Activated CD8-positive, alpha-beta memory T cell treated with anti-CD3 and anti-CD28 coated beads, Interleukin-2, amount 50 U/mL, for 4 hours (primary cell): ENCODE measurements at regions not wholly inside any gene's neighbourhood (a gene's known extent, or its start where the extent isn't known, plus 50 kb on each side); places are given as distances from the start of the nearest gene placed in this dataset.

Source experiments
- DNase-seq: peaks from one replicate; pipeline ENCODE4 v3.0.0-alpha.2; 2020

GRCh38 chr4:177052211-177052934 is 257.3 kb upstream of the NEIL3 start:
- DNase-seq, result no peak

DNA sequence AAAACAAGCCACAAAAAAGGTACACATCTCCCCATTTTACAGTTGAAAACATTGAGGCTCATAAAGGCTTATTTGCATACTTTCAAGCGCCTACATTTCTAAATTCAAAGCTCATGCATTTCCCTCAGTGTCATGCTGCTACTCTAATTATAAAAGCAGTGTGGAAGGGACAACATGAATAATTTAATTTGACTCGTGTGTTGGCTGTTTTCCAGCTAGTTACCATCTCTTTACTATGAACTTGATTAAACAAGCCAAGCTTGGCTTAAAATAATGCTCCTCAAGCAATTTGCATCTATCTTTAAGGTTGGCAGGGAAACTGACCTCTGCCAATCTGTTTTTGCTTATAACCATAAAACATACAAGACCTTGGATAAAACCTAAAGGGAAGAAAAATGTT is 252.5 kb upstream of the NEIL3 start:
- DNase-seq, result no peak

GRCh38 chr4:177064116-177064515 is 245.6 kb upstream of the NEIL3 start:
- no peak for DNase-seq

- no peak for DNase-seq
Observed at GRCh38 chr4:177064729-177065394, 244.8 kb upstream of the NEIL3 start.

DNA sequence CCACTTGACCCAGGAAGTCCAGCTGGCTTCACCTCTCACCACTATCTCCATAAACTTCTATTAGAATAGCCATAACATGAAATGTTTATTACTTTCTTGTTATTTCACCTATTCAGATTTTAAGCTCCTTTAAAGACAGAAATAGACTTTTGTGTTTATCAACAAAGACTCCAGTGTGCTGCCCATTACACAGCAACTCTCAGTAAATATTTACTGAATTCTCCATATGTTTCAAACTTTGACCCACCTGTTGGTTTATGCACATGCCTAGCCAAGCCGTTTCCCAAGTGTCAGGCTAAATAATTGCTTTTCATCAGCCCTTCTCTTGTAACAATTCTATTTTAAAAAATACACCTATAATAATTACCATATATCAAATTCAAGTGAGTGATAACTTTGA is 242.9 kb upstream of the NEIL3 start:
- DNase-seq, result no peak

DNA sequence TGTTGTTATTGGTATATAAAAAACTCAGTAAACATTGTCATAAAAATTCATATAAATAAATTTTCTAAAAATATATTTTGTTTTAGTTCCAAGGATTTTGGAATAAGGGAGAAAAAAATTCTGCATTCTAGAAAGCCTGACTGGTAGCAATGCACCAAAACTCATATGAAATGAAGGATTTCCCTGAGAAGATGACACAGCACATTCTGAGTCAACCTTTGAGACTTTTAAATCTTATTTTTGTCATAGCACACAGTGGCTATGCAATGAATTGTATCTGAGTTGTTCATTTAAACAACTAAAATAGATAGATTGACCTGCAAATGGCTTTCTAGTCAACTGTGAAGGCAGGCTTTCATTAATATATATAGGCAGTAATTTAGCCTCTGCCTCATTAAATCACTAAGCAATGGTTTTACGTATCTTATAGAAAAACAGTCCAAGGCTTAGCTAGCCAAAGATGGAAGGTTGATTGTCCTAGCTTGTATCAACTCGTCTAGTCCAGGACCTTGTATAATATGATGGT is 239.1 kb upstream of the NEIL3 start:
- no peak for DNase-seq

GRCh38 chr4:177077095-177077971 is 232.3 kb upstream of the NEIL3 start:
- no peak for DNase-seq

- DNase-seq, result no peak
Observed at GRCh38 chr4:177079327-177079726, 230.3 kb upstream of the NEIL3 start.

DNA sequence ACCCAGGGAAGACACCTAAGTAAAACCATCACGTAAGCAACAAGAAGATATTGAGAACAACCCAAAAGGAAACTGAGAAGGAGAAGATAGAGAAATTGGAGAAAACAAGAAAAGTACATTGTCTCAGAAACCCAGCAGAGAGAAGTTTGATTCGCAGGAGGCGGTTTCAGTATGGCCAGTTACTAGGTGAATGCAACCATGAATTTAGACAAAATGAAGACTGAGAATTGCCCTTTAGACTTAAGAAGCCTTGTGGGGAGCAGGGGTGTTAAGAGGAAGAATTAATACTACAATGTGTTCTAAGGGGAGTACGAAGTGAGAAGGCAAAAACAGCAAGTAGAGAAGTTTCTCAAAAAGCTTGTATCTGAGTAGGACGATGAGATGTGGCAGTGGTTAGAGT is 229.3 kb upstream of the NEIL3 start:
- DNase-seq, result no peak

DNA sequence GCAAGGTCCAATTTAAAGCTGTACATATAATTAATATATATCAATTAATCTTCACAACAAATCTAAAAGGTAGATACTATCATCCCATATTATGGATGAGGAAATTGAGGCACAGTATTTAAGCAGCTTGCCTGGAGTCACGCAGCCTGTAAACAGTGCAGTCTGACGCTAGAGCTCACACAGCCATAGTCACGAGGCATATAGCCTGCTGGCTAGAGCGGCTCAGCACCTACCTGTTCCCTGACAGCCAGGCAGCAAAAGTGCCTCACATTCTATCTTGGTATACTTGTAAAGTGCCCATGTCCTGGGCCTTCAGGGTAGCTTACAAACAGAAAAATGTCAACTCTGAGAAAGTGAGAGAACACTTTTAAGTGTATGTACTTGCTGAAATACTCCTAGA is 222.6 kb upstream of the NEIL3 start:
- no peak for DNase-seq

- DNase-seq, result no peak
Observed at GRCh38 chr4:177087499-177087898, 222.2 kb upstream of the NEIL3 start.

DNA sequence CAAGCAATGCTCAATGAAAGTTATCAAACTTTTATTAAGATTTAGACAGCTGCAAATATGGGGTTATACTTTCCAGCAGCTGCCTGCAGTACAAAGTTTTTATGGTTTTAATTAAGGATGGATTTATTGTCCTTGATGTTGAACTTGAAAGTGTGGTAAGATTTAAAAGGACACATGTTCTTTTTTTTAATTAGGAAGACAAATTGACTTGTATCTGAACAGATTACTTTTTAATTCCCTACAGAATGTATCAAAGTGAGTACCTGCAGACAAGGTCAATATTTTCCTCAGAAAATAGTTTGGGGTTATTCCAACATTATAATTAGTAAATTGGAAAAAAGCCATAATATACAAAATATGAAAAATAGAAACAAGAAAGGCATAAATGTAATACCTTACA is 218.2 kb upstream of the NEIL3 start:
- no peak for DNase-seq

GRCh38 chr4:177092807-177093206 is 216.9 kb upstream of the NEIL3 start:
- no peak for DNase-seq

DNA sequence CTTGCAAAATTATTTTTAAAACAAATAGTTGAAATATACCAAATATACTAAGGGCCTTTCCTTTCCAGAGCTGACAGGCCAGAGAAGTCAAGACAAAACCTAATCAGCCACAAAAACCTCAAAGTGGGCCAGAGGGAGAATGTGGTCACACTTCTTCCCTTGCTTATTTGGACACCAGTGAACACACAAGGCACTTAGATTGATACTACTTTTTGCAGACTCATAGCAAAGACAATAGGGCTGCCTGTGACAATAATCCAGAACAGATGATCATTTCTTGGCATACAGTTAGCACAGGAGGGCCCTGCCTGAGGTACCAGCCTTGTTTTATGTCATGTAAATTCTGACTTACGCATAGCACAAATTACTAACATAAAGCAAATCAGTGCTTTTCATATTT is 215.7 kb upstream of the NEIL3 start:
- no peak for DNase-seq

- DNase-seq, result no peak
Observed at GRCh38 chr4:177097291-177097690, 212.4 kb upstream of the NEIL3 start.

- no peak for DNase-seq
Observed at GRCh38 chr4:177099211-177099610, 210.5 kb upstream of the NEIL3 start.

DNA sequence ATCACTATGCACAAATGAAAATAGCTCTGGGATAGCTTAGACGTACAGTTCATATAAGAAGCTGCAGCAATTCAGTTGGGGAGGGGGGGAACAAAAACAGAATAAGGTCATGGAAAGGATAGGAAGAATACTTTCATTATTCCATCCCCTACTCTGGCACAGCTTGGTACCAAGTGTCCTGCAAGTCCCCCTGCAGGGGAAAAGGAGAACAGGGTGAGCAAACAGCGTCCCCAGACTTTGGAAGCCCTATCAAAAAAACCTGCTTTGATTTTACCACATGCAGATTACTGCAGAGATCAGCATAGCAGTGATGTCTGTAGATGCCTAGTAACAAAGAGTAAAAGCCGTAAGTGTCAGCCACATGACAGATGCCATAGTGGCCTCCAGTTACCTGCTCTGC is 209.4 kb upstream of the NEIL3 start:
- no peak for DNase-seq

DNA sequence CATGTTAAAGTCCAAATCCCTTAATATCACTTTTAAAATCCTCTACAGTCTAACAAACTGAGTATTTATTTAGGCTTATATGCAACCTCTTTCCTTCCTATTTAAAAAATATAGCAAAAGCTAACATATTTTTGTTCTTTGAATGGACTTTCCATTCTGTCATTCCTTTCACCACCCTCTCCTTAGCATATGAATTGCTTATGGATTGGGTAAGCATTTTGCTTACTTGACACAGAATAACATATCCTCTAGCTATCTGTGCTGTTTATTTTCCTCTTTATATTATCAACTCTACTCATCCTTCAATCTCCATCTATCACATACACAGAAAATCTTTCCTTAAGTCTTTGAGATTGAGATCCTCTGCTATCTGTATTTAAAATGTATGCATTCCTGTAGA is 206.1 kb upstream of the NEIL3 start:
- no peak for DNase-seq

DNA sequence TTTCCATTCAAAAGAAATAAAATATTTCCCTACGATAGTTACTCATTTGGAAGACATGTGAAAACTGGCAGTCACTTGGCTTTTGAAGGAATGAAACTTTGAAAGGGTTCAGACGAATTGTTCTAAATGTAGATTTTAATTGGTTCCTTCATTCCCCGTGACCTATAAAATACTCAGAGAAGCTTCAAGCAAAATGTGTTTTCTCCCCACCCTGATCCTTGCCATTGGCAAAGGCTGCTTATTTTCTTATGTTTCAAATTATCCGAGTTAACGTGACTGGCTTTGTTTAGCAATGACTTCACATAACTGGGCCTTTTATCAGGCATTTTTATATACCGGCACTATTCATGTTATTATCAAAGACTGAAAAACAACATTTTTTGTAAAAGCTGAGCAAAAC is 204.1 kb upstream of the NEIL3 start:
- DNase-seq, result no peak

DNA sequence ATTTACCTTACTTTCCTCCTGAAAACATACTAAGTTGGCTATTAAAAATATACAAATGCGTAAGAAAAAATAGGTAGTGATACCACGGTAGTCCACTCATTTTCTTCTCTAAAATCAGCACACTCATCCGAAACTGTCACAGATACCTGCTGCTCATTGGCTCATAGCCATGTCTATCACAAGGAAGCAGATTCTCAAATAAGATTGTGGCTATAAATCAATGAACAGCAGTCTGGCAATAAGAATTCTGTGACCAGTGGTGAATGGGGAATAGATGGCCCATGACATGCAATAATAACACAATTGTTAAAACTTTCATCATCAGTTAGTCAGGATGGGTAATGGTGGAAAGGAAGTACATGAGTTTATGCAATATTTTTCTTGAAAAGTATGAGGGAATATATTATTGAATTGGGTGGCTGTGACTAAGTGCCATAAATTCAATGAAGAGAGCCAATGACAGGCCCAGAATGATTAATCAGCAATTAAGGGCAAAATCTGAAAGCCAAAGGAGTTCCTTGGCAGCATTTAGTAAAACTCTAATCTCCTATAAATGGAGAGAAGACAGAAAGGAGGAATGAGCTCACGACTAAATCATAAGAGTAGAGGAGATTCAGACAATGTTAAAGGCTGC is 202.3 kb upstream of the NEIL3 start:
- no peak for DNase-seq

- no peak for DNase-seq
Observed at GRCh38 chr4:177108708-177109107, 201.0 kb upstream of the NEIL3 start.

DNA sequence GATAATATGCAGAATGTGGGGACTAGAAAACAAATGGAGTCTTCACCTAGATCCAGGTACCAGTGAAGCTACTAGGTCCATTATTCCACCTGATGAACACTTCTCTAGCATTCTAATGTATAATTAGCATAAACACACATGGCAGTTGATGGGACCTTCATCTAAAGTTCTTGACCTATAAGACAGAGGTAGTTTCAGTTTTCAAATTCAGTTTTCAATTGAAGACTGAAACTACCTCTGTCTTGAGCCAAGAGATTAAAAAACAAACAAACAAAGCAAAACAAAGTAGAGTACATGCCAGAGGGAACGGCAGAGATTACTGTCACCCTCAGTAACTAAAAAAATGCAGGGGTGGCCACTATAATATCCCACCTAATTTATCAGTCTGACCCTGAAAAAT is 199.9 kb upstream of the NEIL3 start:
- no peak for DNase-seq

- no peak for DNase-seq
Observed at GRCh38 chr4:177116161-177116560, 193.5 kb upstream of the NEIL3 start.
